Lower leg skin (tissue), 3 donors: ENCODE measurements at regions not wholly inside any gene's neighbourhood (a gene's known extent, or its start where the extent isn't known, plus 50 kb on each side); places are given as distances from the start of the nearest gene placed in this dataset.

Experiments
- POLR2A ChIP-seq, 2 donors: fragments of 450-650 bp; IDR thresholded peaks; one replicate each; pipeline ENCODE4 v1.6.1; 2016 to 2017; ENCODE audit warnings: antibody characterized with exemption in 2 of 2, mild to moderate bottlenecking in 1 of 2, moderate library complexity in 1 of 2
- TF ChIP-seq, protein P1 (sequence below), 3 donors: fragments of 450-650 bp; IDR thresholded peaks; one replicate each; pipeline ENCODE4 v1.5.1; 2016; ENCODE audit warnings: antibody characterized with exemption in 3 of 3, mild to moderate bottlenecking in 3 of 3, moderate library complexity in 2 of 3

DNA sequence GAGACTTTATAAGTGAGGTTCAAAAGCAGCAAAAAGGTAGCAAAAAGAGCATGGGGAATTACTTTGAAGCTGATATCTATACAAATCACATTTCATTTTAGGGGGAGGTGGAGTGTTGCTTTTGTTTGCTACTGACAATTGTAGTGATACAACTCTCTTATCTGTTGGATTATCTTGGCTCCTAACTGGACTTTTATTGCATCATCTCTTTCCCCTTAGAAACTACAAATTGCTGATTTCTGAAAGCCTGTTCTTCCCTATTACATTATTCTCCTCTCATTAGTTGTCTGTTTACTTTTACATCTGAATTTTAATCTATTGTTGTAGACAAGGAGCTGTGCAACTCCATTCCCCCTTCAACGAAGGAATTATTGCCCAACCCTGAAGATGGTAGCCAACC lies 75.0 kb upstream of the GNPDA2 start:
- TF ChIP-seq POLR2A (IDR thresholded peaks at IDR 0.05): no peak
- TF ChIP-seq, protein P1, sequence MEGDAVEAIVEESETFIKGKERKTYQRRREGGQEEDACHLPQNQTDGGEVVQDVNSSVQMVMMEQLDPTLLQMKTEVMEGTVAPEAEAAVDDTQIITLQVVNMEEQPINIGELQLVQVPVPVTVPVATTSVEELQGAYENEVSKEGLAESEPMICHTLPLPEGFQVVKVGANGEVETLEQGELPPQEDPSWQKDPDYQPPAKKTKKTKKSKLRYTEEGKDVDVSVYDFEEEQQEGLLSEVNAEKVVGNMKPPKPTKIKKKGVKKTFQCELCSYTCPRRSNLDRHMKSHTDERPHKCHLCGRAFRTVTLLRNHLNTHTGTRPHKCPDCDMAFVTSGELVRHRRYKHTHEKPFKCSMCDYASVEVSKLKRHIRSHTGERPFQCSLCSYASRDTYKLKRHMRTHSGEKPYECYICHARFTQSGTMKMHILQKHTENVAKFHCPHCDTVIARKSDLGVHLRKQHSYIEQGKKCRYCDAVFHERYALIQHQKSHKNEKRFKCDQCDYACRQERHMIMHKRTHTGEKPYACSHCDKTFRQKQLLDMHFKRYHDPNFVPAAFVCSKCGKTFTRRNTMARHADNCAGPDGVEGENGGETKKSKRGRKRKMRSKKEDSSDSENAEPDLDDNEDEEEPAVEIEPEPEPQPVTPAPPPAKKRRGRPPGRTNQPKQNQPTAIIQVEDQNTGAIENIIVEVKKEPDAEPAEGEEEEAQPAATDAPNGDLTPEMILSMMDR (IDR thresholded peaks at IDR 0.05): no peak
